ENCODE measurements at regions not wholly inside any gene's neighbourhood (a gene's known extent, or its start where the extent isn't known, plus 50 kb on each side); places are given as distances from the start of the nearest gene placed in this dataset.
A peak's percentile ranks its signal among the peaks of the same experiment; 100 is the strongest.

DNA sequence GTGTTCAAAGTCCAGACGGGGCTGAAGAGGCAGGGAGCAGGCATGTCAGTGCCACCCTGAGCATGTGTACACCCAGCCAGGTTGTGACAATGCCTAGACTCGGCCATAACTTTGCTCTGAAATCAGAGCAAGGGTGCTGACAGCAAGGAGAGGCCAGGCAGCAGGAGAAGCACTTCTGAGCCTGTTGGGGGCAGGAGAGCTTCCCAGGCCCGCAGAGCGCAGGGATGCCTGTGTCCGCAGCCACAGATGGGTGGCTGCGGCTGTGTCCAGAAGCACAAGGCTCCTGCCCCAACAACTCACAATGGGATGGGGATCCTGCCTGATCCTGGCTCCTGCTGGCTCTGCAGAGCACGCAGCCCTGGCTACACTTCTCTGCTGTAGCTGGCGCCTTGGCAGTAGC, 373.9 kb downstream of the CHSY3 start:
- Mint-ChIP-seq H3K9me3 (no peaks in the 10 kb centered on the region), H3K4me3 (no peak overlapping the region), H3K27ac (no peak overlapping the region), H3K27me3 (ENCODE audit: insufficient read depth) (peaks cover 55% of the 10 kb centered on the region), H3K4me1 (peaks cover 2% of the 10 kb centered on the region), H3K36me3 (ENCODE audit: low read depth) (no peaks in the 10 kb centered on the region)
- Histone ChIP-seq H3K9ac (ENCODE audit: extremely low read depth, low read length, poor library complexity, severe bottlenecking) (no peak overlapping the region), H3K4me3 (ENCODE audit: low read length) (no peak overlapping the region), H3K36me3 (ENCODE audit: control insufficient read depth, insufficient read depth, low read length) (no peaks in the 10 kb centered on the region), H3K27me3 (ENCODE audit: control insufficient read depth, insufficient read depth, low read length, poor library complexity, severe bottlenecking) (peaks cover 9% of the 10 kb centered on the region), H3K4me1 (ENCODE audit: control insufficient read depth, insufficient read depth, low read length) (no peaks in the 10 kb centered on the region), H3K27ac (ENCODE audit: low read depth, low read length) (no peak overlapping the region), H3K9me3 (ENCODE audit: control insufficient read depth, low read length) (no peaks in the 10 kb centered on the region)
- TF ChIP-seq, protein P1, sequence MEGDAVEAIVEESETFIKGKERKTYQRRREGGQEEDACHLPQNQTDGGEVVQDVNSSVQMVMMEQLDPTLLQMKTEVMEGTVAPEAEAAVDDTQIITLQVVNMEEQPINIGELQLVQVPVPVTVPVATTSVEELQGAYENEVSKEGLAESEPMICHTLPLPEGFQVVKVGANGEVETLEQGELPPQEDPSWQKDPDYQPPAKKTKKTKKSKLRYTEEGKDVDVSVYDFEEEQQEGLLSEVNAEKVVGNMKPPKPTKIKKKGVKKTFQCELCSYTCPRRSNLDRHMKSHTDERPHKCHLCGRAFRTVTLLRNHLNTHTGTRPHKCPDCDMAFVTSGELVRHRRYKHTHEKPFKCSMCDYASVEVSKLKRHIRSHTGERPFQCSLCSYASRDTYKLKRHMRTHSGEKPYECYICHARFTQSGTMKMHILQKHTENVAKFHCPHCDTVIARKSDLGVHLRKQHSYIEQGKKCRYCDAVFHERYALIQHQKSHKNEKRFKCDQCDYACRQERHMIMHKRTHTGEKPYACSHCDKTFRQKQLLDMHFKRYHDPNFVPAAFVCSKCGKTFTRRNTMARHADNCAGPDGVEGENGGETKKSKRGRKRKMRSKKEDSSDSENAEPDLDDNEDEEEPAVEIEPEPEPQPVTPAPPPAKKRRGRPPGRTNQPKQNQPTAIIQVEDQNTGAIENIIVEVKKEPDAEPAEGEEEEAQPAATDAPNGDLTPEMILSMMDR (conservative IDR thresholded peaks at IDR 0.05) = peak; percentile 59
- WGBS, 2 experiments (ENCODE audit: insufficient coverage in 1 of 2, insufficient read length in 1 of 2) = 81 to 89% methylated on average over 5 to 8 of the region's 8 CpGs
- peak; percentile 61 for DNase-seq

DNA sequence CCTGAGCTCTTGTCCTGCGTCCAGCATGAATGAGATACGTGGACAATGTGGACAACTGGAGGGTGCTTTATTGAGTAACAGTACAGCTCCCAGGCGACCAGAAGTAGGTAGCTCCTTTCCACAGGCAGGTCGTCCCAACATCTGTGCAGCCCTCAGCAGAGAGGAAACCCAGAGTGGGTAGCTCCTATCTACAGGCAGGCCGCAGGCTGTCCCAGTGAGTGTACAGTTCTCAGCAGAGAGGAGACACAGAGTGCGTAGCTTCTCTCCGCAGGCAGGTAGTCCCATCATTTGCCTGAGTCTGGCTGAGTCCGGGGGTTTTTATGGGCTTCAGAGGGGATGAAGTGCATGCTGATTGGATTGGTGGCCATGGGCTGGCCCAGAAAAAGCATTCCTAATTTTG, 373.3 kb downstream of the CHSY3 start:
- H3K36me3 Mint-ChIP-seq (ENCODE audit: low read depth) = no peaks in the 10 kb centered on the region
- H3K4me1 ChIP-seq (ENCODE audit: control insufficient read depth, insufficient read depth, low read length) = no peaks in the 10 kb centered on the region
- no peak overlapping the region for H3K27ac Mint-ChIP-seq
- H3K9ac ChIP-seq (ENCODE audit: extremely low read depth, low read length, poor library complexity, severe bottlenecking) = no peak overlapping the region
- H3K27ac ChIP-seq (ENCODE audit: low read depth, low read length) = no peak overlapping the region
- DNase-seq = no peak
- H3K4me1 Mint-ChIP-seq = peaks cover 2% of the 10 kb centered on the region
- peaks cover 60% of the 10 kb centered on the region for H3K27me3 Mint-ChIP-seq (ENCODE audit: insufficient read depth)
- no peaks in the 10 kb centered on the region for H3K9me3 Mint-ChIP-seq
- no peak overlapping the region for H3K4me3 ChIP-seq (ENCODE audit: low read length)
- H3K4me3 Mint-ChIP-seq = no peak overlapping the region
- TF ChIP-seq, protein P1 (conservative IDR thresholded peaks at IDR 0.05) = no peak
- H3K36me3 ChIP-seq (ENCODE audit: control insufficient read depth, insufficient read depth, low read length) = no peaks in the 10 kb centered on the region
- whole genome bisulfite sequencing, 2 experiments (ENCODE audit: insufficient coverage in 1 of 2, insufficient read length in 1 of 2) = 93% methylated on average over 8 of the region's 8 CpGs
- peaks cover 14% of the 10 kb centered on the region for H3K27me3 ChIP-seq (ENCODE audit: control insufficient read depth, insufficient read depth, low read length, poor library complexity, severe bottlenecking)
- H3K9me3 ChIP-seq (ENCODE audit: control insufficient read depth, low read length) = no peaks in the 10 kb centered on the region

DNA sequence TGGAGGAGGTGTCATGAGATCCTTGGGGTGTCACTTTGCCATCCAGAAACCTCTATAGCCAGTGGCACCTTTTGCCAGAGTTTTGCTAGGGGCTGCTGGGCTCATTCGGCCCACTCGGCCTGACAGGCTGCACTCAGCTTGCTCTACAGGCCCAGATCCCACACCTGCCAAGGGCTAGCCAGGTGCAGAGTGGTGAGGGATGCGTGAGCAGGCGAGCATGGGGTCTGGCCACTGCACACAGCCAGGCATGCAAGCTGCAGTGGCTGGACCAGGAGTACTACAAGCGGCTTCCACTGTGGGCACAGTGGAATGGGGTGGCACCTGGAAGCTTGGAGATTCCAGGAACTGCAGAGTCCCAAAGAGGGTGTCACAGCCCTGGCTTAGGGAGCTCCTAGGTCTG, 372.7 kb downstream of the CHSY3 start:
- Mint-ChIP-seq H3K4me1 (peaks cover 2% of the 10 kb centered on the region), H3K36me3 (ENCODE audit: low read depth) (no peaks in the 10 kb centered on the region), H3K9me3 (no peaks in the 10 kb centered on the region), H3K4me3 (no peak overlapping the region), H3K27me3 (ENCODE audit: insufficient read depth) (peaks cover 65% of the 10 kb centered on the region), H3K27ac (no peak overlapping the region)
- TF ChIP-seq, protein P1 (conservative IDR thresholded peaks at IDR 0.05) = no peak
- H3K27me3 ChIP-seq (ENCODE audit: control insufficient read depth, insufficient read depth, low read length, poor library complexity, severe bottlenecking) = peaks cover 18% of the 10 kb centered on the region
- H3K9ac ChIP-seq (ENCODE audit: extremely low read depth, low read length, poor library complexity, severe bottlenecking) = no peak overlapping the region
- H3K36me3 ChIP-seq (ENCODE audit: control insufficient read depth, insufficient read depth, low read length) = no peaks in the 10 kb centered on the region
- 90 to 94% methylated on average over 2 to 5 of the region's 5 CpGs for WGBS, 2 experiments (ENCODE audit: insufficient coverage in 1 of 2, insufficient read length in 1 of 2)
- no peak overlapping the region for H3K4me3 ChIP-seq (ENCODE audit: low read length)
- H3K9me3 ChIP-seq (ENCODE audit: control insufficient read depth, low read length) = no peaks in the 10 kb centered on the region
- DNase-seq = no peak
- no peak overlapping the region for H3K27ac ChIP-seq (ENCODE audit: low read depth, low read length)
- H3K4me1 ChIP-seq (ENCODE audit: control insufficient read depth, insufficient read depth, low read length) = no peaks in the 10 kb centered on the region

Data from endodermal cell (in vitro differentiated cells).